Endothelial cell of umbilical vein (primary cell): ENCODE measurements at regions not wholly inside any gene's neighbourhood (a gene's known extent, or its start where the extent isn't known, plus 50 kb on each side); places are given as distances from the start of the nearest gene placed in this dataset.
"Not testable (repeated sequence)": the region's sequence is repeated elsewhere in the genome, so short reads cannot be mapped to it uniquely, and the experiment has no call there.

ENCODE experiments used
- BruUV-seq: library from RNA; stranded (reverse); fragments of 400-500 nt; replicated peaks from 2 replicates; lab custom pipeline; 2021; lab: Mats Ljungman, UMichigan
- CTCF ChIA-PET: fragments of 300-600, 350-600 bp; sonication (Branson Sonifier 250); formaldehyde crosslinking; loops from one replicate; lab custom pipeline; 2021; ENCODE audit warnings: antibody characterized with exemption, inconsistent platforms; lab: Charles Lee
- POLR2A ChIA-PET: fragments of 300-600, 350-600 bp; sonication (Branson Sonifier 250); formaldehyde crosslinking; loops from one replicate; lab custom pipeline; 2021; ENCODE audit warnings: antibody characterized with exemption, inconsistent platforms; lab: Charles Lee
- DNase-seq: peaks from one replicate; pipeline ENCODE4 v3.0.0-alpha.2; 2011; ENCODE audit warnings: low read depth, low spot score
- FAIRE-seq: peaks from 2 replicates; lab custom pipeline; 2011; peaks lifted over from hg19 to GRCh38; lab: Jason Lieb, UNC
- H2AFZ ChIP-seq: 2 replicates; pipeline ENCODE4 v1.6.0; 2012; ENCODE audit warnings: low read depth, low read length, control low read depth, inconsistent platforms
- H3K27ac ChIP-seq: 2 replicates; pipeline ENCODE4 v1.5.1; 2011; ENCODE audit warnings: low read depth, mild to moderate bottlenecking, control low read depth, low read length, moderate library complexity; ENCODE audit not compliant: insufficient read depth
- H3K27me3 ChIP-seq, 2 experiments: 2 replicates each; pipeline versions ENCODE4 v1.6.0 to v1.6.1; 2011; ENCODE audit warnings: low read length in 2 of 2, mixed read lengths in 1 of 2; ENCODE audit not compliant: control insufficient read depth in 2 of 2, insufficient read depth in 2 of 2
- H3K36me3 ChIP-seq, 2 experiments: 2 replicates in 1 of 2; 3 replicates in 1 of 2; pipeline ENCODE4 v1.5.1; 2011; ENCODE audit warnings: low read length in 2 of 2, mild to moderate bottlenecking in 1 of 2, moderate library complexity in 1 of 2; ENCODE audit not compliant: control insufficient read depth in 2 of 2, insufficient read depth in 2 of 2; ENCODE audit errors: extremely low read depth in 1 of 2
- H3K4me1 ChIP-seq: 3 replicates; pipeline ENCODE4 v1.5.1; 2011; ENCODE audit warnings: mild to moderate bottlenecking, low read length; ENCODE audit not compliant: control insufficient read depth, insufficient read depth; ENCODE audit errors: extremely low read depth
- H3K4me2 ChIP-seq: 2 replicates; pipeline ENCODE4 v1.6.1; 2011; ENCODE audit warnings: low read length, control low read depth, mixed read lengths; ENCODE audit not compliant: insufficient read depth
- H3K4me3 ChIP-seq, 3 experiments: fragments of 200-600 bp in 1 of 3; sonication (generic), shearing (Covaris generic) in 1 of 3; replicated peaks in 1 of 3; 2 replicates each; pipeline ENCODE4 v1.5.1; 2011 to 2016; ENCODE audit warnings: control low read depth in 3 of 3, low read length in 3 of 3, mild to moderate bottlenecking in 2 of 3, inconsistent platforms in 1 of 3, low read depth in 1 of 3, moderate library complexity in 1 of 3; ENCODE audit not compliant: insufficient read depth in 1 of 3
- H3K79me2 ChIP-seq: 2 replicates; pipeline ENCODE4 v1.6.0; 2012; ENCODE audit warnings: low read length, inconsistent platforms; ENCODE audit not compliant: control insufficient read depth, insufficient read depth
- H3K9ac ChIP-seq: replicated peaks from 2 replicates; pipeline ENCODE3; 2011; ENCODE audit warnings: low read length, control low read depth; ENCODE audit not compliant: insufficient read depth; ENCODE audit errors: extremely low read depth
- H3K9me1 ChIP-seq: replicated peaks from 3 replicates; pipeline ENCODE4 v1.6.0; 2011; ENCODE audit warnings: mild to moderate bottlenecking, low read length; ENCODE audit not compliant: control insufficient read depth, insufficient read depth; ENCODE audit errors: extremely low read depth
- H3K9me3 ChIP-seq: replicated peaks from 2 replicates; pipeline ENCODE4 v1.5.1; 2012; ENCODE audit warnings: low read length, inconsistent platforms; ENCODE audit not compliant: control insufficient read depth, insufficient read depth
- H4K20me1 ChIP-seq: replicated peaks from 2 replicates; pipeline ENCODE3; 2011; ENCODE audit warnings: mild to moderate bottlenecking, low read length; ENCODE audit not compliant: control insufficient read depth, insufficient read depth; ENCODE audit errors: extremely low read depth
- POLR2AphosphoS5 ChIP-seq: IDR thresholded peaks from 2 replicates; pipeline ENCODE4 v1.6.1; 2012; ENCODE audit warnings: low read depth, mild to moderate bottlenecking, control low read depth, low read length, moderate library complexity; ENCODE audit not compliant: insufficient read depth
- dilution Hi-C: fragments of 300-500 bp; cut with MboI; formaldehyde crosslinking; loops from one replicate; pipeline ENCODE4 v1.15.0; 2019; ENCODE audit warnings: low sequenced_read_pairs; ENCODE audit not compliant: extremely low pct_ligation_motif_present
- intact Hi-C: fragments of 100-400 bp; cut with micrococcal nuclease; formaldehyde crosslinking; loops from one replicate; pipeline ENCODE4 v1.10.0; 2022

DNA sequence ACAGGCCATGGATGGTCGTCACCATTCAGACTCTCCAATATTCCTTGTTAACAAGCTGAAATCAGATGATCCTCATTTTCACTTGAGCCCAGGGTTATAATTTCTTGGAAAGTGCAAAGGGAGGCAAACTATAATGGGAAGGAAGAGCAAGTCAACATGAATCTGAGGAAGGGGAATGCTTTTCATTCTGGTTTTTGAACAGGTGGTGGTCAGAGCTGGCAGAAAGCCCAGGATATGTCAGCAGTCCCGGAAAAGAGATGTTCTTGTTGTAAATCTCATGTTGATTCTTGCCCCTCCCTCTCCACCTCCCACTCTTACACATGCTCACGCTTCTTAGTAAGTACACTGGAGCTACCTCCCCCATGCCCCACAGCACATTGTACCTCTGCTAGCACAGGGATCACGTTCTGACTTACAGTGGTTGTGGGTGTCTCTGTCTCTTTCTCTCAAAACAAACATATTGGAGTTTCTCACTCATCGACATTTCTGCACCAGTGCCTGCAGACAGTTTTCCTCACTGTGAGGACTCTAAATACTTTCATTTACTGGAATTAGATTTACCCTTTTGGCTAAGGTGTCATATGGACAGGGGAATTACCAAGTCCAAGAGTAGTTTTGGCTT, 77.6 kb downstream of the XCL2 start:
- H3K9me1 ChIP-seq, result no peaks in the 10 kb centered on the region
- TF ChIP-seq POLR2AphosphoS5, result no peak
- H4K20me1 ChIP-seq, result no peaks in the 10 kb centered on the region
- no peak overlapping the region for H3K4me2 ChIP-seq
- H3K36me3 ChIP-seq, result no peaks in the 10 kb centered on the region
- ChIA-PET POLR2A (no interaction called here), CTCF (no interaction called here)
- no TSS peak for BruUV-seq
- H3K27ac ChIP-seq, result no peak overlapping the region
- no peaks in the 10 kb centered on the region for H3K9me3 ChIP-seq
- no peaks in the 10 kb centered on the region for H3K79me2 ChIP-seq
- no peak overlapping the region for H3K9ac ChIP-seq
- FAIRE-seq (no peak), DNase-seq (no peak)
- no peaks in the 10 kb centered on the region for H3K4me1 ChIP-seq
- H2AFZ ChIP-seq, result no peak overlapping the region
- H3K27me3 ChIP-seq, result no peaks in the 10 kb centered on the region
- no peak overlapping the region for H3K4me3 ChIP-seq
- intact Hi-C loops, result no loop called here
- dilution Hi-C loops, result no loop called here

DNA sequence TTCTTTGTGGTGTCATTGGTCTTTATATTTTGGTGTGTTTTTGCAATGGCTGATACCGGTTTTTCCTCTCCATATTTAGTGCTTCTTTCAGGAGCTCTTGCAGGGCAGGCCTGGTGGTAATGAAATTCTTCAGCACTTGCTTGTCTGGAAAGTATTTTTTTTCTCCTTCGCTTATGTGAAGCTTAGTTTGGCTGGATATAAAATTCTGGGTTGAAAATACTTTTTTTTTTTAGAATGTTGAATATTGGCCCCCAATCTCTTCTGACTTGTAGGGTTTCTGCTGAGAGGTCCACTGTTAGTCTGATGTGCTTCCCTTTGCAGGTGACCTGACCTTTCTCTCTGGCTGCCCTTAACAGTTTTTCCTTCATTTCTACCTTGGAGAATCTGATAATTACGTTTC, 82.7 kb downstream of the XCL2 start:
- H3K4me2 ChIP-seq, H3K9ac ChIP-seq, H3K9me1 ChIP-seq, H2AFZ ChIP-seq, H3K9me3 ChIP-seq, DNase-seq, H3K4me3 ChIP-seq, H3K79me2 ChIP-seq, POLR2A ChIA-PET, H3K36me3 ChIP-seq, CTCF ChIA-PET, BruUV-seq, H4K20me1 ChIP-seq, H3K27ac ChIP-seq, H3K27me3 ChIP-seq, dilution Hi-C loops, H3K4me1 ChIP-seq, FAIRE-seq, intact Hi-C loops: not testable (repeated sequence)

DNA sequence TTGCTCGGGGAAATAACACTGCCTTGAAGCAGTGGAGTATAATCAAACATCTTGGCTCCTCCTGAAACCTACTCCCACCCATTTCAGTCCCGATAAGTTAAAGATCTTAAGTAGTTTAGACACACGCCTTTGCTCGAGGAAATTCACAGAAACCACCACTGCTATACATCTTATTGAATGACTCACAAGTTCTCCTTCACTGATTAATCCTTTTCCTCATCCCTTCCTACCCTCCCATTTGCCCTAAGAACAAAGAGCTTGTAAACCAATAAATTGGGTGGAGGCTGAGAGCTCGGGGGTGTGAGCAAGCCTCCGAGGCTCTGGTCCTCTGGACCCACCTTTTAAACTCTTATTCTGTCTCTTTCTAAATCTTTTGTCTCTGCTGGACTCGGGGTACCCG, 86.5 kb downstream of the XCL2 start:
- H3K9ac ChIP-seq, H3K4me1 ChIP-seq, H3K4me2 ChIP-seq, POLR2A ChIA-PET, H3K4me3 ChIP-seq, CTCF ChIA-PET, H2AFZ ChIP-seq, intact Hi-C loops, H3K27ac ChIP-seq, DNase-seq, dilution Hi-C loops, H3K9me1 ChIP-seq, H3K27me3 ChIP-seq, H3K79me2 ChIP-seq, FAIRE-seq, H4K20me1 ChIP-seq, H3K9me3 ChIP-seq, BruUV-seq, H3K36me3 ChIP-seq: not testable (repeated sequence)
